ENCODE measurements at regions not wholly inside any gene's neighbourhood (a gene's known extent, or its start where the extent isn't known, plus 50 kb on each side); places are given as distances from the start of the nearest gene placed in this dataset.
"Not testable (repeated sequence)": the region's sequence is repeated elsewhere in the genome, so short reads cannot be mapped to it uniquely, and the experiment has no call there.

DNA sequence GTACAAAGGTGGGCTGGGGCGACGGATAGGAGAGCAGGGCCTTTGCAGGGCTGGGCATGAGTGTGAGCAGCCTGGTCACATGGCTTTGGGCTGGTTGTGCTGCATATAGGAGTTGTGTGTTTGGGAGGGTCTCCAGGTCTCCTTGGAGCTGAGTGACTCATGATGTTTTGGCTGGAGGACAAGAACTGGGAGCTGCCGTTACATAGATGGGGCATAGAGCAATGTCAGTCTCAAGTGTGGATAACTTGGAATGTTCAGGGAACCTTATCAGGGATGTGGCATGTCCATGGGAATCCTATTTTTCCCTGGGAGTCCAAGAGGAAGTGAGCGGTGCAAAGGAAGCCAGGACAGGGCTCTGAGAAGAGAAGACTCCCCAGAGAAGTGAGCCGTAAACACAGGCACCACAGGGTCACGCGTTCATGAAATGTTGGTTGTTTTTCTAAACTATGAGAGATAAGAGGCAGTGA is 136.4 kb upstream of the KCNE2 start:
- no peak for DNase-seq

DNA sequence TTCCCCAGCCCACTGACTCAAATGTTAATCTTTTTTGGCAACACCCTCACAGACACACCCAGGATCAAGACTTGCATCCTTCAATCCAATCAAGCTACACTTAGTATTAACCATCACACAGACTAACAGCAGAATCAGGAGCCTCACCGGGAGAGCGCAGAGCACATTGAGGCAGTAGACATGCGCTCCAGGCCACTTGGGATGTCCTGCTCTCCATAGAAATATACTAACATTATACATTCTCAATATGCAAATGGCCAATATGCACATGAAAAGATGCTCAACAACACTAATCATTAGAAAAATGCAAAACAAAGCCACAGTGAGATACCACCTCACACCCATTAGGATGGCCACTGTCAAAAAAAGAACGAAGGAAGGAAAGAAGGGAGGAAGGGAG is 135.0 kb upstream of the KCNE2 start:
- intact Hi-C loops (cut with DNase I): no loop called here
- no peak for DNase-seq

More for the DNA sequence above, 136.4 kb upstream of the KCNE2 start:
- H3K4me3 ChIP-seq: no peak overlapping the region
- H3K27ac ChIP-seq: no peak overlapping the region
- WGBS, 4 donors: 71 to 83% (median 76%) methylated on average over 7 of the region's 7 CpGs
- no peaks in the 10 kb centered on the region for H3K27me3 ChIP-seq
- intact Hi-C loops (cut with DNase I): no loop called here
- H3K9me3 ChIP-seq (replicated peaks in 1 of 3): no peaks in the 10 kb centered on the region
- H3K36me3 ChIP-seq (replicated peaks in 1 of 2): no peaks in the 10 kb centered on the region
- no peak for TF ChIP-seq POLR2A (IDR thresholded peaks at IDR 0.05)
- TF ChIP-seq, protein P1, sequence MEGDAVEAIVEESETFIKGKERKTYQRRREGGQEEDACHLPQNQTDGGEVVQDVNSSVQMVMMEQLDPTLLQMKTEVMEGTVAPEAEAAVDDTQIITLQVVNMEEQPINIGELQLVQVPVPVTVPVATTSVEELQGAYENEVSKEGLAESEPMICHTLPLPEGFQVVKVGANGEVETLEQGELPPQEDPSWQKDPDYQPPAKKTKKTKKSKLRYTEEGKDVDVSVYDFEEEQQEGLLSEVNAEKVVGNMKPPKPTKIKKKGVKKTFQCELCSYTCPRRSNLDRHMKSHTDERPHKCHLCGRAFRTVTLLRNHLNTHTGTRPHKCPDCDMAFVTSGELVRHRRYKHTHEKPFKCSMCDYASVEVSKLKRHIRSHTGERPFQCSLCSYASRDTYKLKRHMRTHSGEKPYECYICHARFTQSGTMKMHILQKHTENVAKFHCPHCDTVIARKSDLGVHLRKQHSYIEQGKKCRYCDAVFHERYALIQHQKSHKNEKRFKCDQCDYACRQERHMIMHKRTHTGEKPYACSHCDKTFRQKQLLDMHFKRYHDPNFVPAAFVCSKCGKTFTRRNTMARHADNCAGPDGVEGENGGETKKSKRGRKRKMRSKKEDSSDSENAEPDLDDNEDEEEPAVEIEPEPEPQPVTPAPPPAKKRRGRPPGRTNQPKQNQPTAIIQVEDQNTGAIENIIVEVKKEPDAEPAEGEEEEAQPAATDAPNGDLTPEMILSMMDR (IDR thresholded peaks at IDR 0.05): no peak
- H3K4me1 ChIP-seq (replicated peaks in 1 of 2): no peaks in the 10 kb centered on the region

DNA sequence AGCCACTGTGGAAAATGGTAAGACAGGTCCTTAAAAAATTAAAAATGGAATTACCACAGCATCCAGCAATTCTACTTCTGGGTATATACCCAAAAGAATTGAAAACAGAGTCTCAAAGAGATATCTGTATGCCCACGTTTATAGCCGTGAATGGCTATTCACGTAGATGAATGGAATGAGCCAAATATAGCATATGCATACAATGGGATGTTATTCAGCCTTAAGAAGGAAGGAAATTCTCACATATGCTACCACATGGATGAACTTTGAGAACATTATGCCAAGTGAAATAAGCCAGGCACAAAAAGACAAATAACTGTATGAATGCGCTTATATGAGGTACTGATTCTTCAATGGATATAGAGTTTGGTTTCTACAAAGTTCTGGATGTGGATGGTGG is 134.5 kb upstream of the KCNE2 start:
- Histone ChIP-seq H3K4me1 (replicated peaks in 1 of 2) (no peaks in the 10 kb centered on the region), H3K27ac (no peak overlapping the region), H3K4me3 (no peak overlapping the region), H3K36me3 (replicated peaks in 1 of 2) (no peaks in the 10 kb centered on the region), H3K9me3 (replicated peaks in 1 of 3) (no peaks in the 10 kb centered on the region), H3K27me3 (no peaks in the 10 kb centered on the region)
- TF ChIP-seq POLR2A (IDR thresholded peaks at IDR 0.05): no peak
- TF ChIP-seq, protein P1 (IDR thresholded peaks at IDR 0.05): no peak
- intact Hi-C loops (cut with DNase I): no loop called here
- 77 to 86% (median 85%) methylated on average over 4 of the region's 4 CpGs for WGBS, 4 donors
- no peak for DNase-seq

More for the DNA sequence above, 135.0 kb upstream of the KCNE2 start:
- H3K4me1 ChIP-seq (replicated peaks in 1 of 2): no peaks in the 10 kb centered on the region
- no peaks in the 10 kb centered on the region for H3K9me3 ChIP-seq (replicated peaks in 1 of 3)
- 93 to 98% (median 94%) methylated on average over 4 of the region's 4 CpGs for WGBS, 4 donors
- no peaks in the 10 kb centered on the region for H3K27me3 ChIP-seq
- no peak overlapping the region for H3K4me3 ChIP-seq
- no peak for TF ChIP-seq POLR2A (IDR thresholded peaks at IDR 0.05)
- TF ChIP-seq, protein P1 (IDR thresholded peaks at IDR 0.05): no peak
- no peaks in the 10 kb centered on the region for H3K36me3 ChIP-seq (replicated peaks in 1 of 2)
- no peak overlapping the region for H3K27ac ChIP-seq

DNA sequence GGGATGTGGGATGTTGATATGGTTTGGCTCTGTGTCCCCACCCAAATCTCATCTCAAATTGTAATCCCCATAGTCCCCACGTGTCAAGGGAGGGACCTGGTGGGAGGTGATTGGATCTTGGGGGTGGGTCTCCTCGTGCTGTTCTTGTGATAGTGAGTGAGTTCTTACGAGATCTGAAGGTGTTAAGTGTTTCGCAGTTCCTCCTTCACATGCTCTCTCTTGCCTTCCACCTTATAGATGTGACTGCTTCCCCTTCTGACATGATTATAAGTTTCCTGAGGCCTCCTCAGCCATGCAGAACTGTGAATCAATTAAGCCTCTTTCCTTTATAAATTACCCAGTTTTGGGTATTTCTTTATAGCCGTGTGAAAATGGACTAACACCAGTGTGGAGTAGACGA is 130.1 kb upstream of the KCNE2 start:
- DNase-seq; H3K4me1 ChIP-seq (replicated peaks in 1 of 2); H3K9me3 ChIP-seq (replicated peaks in 1 of 3); H3K27me3 ChIP-seq; H3K4me3 ChIP-seq; H3K27ac ChIP-seq; H3K36me3 ChIP-seq (replicated peaks in 1 of 2); intact Hi-C loops (cut with DNase I): not testable (repeated sequence)
- 81 to 84% (median 83%) methylated on average over 6 of the region's 6 CpGs for WGBS, 4 donors

DNA sequence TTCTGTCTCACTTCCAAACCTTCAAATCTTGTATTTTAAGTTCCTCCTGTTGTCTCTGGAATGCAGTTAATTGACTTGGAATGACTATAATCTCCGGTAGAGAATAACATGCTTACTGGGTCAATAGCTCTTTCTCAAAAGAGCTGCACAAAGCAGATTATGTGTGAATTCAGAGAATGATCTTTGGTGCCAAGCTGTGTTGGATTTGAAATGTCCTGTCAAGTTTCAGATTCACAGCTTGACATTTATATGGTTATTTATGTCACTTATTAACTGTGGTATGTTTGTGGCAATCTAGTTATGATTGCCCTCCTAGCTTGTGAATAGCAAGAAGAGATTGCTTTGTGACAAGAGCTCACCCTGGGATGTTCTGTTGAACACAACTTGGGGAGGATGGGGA is 128.3 kb upstream of the KCNE2 start:
- Histone ChIP-seq H3K36me3 (replicated peaks in 1 of 2) (no peaks in the 10 kb centered on the region), H3K27ac (no peak overlapping the region), H3K9me3 (replicated peaks in 1 of 3) (no peaks in the 10 kb centered on the region), H3K27me3 (no peaks in the 10 kb centered on the region), H3K4me1 (replicated peaks in 1 of 2) (no peaks in the 10 kb centered on the region), H3K4me3 (no peak overlapping the region)
- no peak for DNase-seq
- 38 to 57% (median 51%) methylated on average over 1 of the region's 1 CpG for WGBS, 4 donors
- intact Hi-C loops (cut with DNase I): no loop called here
- TF ChIP-seq, protein P1 (IDR thresholded peaks at IDR 0.05): no peak
- no peak for TF ChIP-seq POLR2A (IDR thresholded peaks at IDR 0.05)
